OCI-LY1 (cell line): ENCODE measurements at regions not wholly inside any gene's neighbourhood (a gene's known extent, or its start where the extent isn't known, plus 50 kb on each side); places are given as distances from the start of the nearest gene placed in this dataset.

Experiments
- H2AFZ ChIP-seq: fragments of 200-600 bp; sonication (generic), shearing (Covaris generic); 2 replicates; pipeline ENCODE4 v1.6.0; 2014; ENCODE audit warnings: antibody characterized with exemption, mild to moderate bottlenecking, low read length
- H3F3A ChIP-seq: fragments of 200-600 bp; sonication (generic), shearing (Covaris generic); 2 replicates; pipeline ENCODE4 v1.6.0; 2014; ENCODE audit warnings: mild to moderate bottlenecking, antibody characterized with exemption, low read length, moderate library complexity; ENCODE audit not compliant: insufficient read depth
- H3K27ac ChIP-seq: fragments of 200-600 bp; sonication (generic); 2 replicates; pipeline ENCODE4 v1.5.1; 2014; ENCODE audit warnings: low read length, mixed run types, mild to moderate bottlenecking, low read depth; ENCODE audit not compliant: poor library complexity, severe bottlenecking
- H3K27me3 ChIP-seq: fragments of 200-600 bp; sonication (generic); 2 replicates; pipeline ENCODE4 v1.6.0; 2014; ENCODE audit warnings: antibody characterized with exemption, mild to moderate bottlenecking, low read length, moderate library complexity; ENCODE audit not compliant: insufficient read depth
- H3K36me3 ChIP-seq: fragments of 200-600 bp; sonication (generic); 2 replicates; pipeline ENCODE4 v1.6.1; 2014; ENCODE audit warnings: mild to moderate bottlenecking, antibody characterized with exemption, low read length, moderate library complexity, mixed read lengths; ENCODE audit not compliant: insufficient read depth
- H3K4me1 ChIP-seq: fragments of 200-600 bp; sonication (generic); 2 replicates; pipeline ENCODE4 v1.5.1; 2014; ENCODE audit warnings: mild to moderate bottlenecking, low read length, moderate library complexity; ENCODE audit not compliant: insufficient read depth, severe bottlenecking
- H3K4me2 ChIP-seq: fragments of 200-600 bp; sonication (generic), shearing (Covaris generic); 2 replicates; pipeline ENCODE4 v1.6.1; 2014; ENCODE audit warnings: low read length
- H3K4me3 ChIP-seq: fragments of 200-600 bp; sonication (generic); 2 replicates; pipeline ENCODE4 v1.5.1; 2014; ENCODE audit warnings: low read length, low read depth, mild to moderate bottlenecking, mixed read lengths; ENCODE audit not compliant: poor library complexity, severe bottlenecking
- H3K79me2 ChIP-seq: fragments of 200-600 bp; shearing (Covaris generic); 2 replicates; pipeline ENCODE4 v1.6.1; 2016; ENCODE audit warnings: mixed run types, low read length, mixed read lengths; ENCODE audit not compliant: insufficient read depth
- H3K9ac ChIP-seq: fragments of 200-600 bp; sonication (generic), shearing (Covaris generic); 2 replicates; pipeline ENCODE4 v1.6.1; 2014; ENCODE audit warnings: mild to moderate bottlenecking, low read length, mixed read lengths
- H3K9me2 ChIP-seq: fragments of 200-600 bp; sonication (generic), shearing (Covaris generic); 2 replicates; pipeline ENCODE4 v1.6.1; 2014; ENCODE audit warnings: low read depth, mild to moderate bottlenecking, low read length, mixed read lengths
- H3K9me3 ChIP-seq: fragments of 200-600 bp; shearing (Covaris generic); 2 replicates; pipeline ENCODE4 v1.6.1; 2014; ENCODE audit warnings: low read length, mixed read lengths
- H4K20me1 ChIP-seq: fragments of 200-600 bp; sonication (generic), shearing (Covaris generic); 2 replicates; pipeline ENCODE4 v1.6.0; 2016; ENCODE audit warnings: mild to moderate bottlenecking, low read length; ENCODE audit not compliant: insufficient read depth
- EZH2 ChIP-seq: fragments of 200-600 bp; sonication (generic), shearing (Covaris generic); IDR thresholded peaks from 2 replicates; pipeline ENCODE4 v1.8.0; 2017; ENCODE audit warnings: borderline replicate concordance, mixed run types, mild to moderate bottlenecking, antibody characterized with exemption, low read length, moderate library complexity, mixed read lengths
- TF ChIP-seq, protein P1 (sequence below): fragments of 200-600 bp; sonication (generic), shearing (Covaris generic); IDR thresholded peaks from 2 replicates; pipeline ENCODE4 v1.5.1; 2017; ENCODE audit warnings: mild to moderate bottlenecking, antibody characterized with exemption, low read length, moderate library complexity, mixed read lengths

- Histone ChIP-seq H3K36me3 (no peaks in the 10 kb centered on the region), H3K27ac (no peak overlapping the region), H3K9ac (no peak overlapping the region), H3K9me3 (no peaks in the 10 kb centered on the region), H3K4me1 (no peaks in the 10 kb centered on the region), H2AFZ (no peak overlapping the region), H3K79me2 (no peaks in the 10 kb centered on the region), H3K27me3 (no peaks in the 10 kb centered on the region), H3K4me2 (no peak overlapping the region), H3F3A (no peaks in the 10 kb centered on the region), H4K20me1 (no peaks in the 10 kb centered on the region), H3K4me3 (no peak overlapping the region), H3K9me2 (no peaks in the 10 kb centered on the region)
- no peak for TF ChIP-seq EZH2
- TF ChIP-seq, protein P1, sequence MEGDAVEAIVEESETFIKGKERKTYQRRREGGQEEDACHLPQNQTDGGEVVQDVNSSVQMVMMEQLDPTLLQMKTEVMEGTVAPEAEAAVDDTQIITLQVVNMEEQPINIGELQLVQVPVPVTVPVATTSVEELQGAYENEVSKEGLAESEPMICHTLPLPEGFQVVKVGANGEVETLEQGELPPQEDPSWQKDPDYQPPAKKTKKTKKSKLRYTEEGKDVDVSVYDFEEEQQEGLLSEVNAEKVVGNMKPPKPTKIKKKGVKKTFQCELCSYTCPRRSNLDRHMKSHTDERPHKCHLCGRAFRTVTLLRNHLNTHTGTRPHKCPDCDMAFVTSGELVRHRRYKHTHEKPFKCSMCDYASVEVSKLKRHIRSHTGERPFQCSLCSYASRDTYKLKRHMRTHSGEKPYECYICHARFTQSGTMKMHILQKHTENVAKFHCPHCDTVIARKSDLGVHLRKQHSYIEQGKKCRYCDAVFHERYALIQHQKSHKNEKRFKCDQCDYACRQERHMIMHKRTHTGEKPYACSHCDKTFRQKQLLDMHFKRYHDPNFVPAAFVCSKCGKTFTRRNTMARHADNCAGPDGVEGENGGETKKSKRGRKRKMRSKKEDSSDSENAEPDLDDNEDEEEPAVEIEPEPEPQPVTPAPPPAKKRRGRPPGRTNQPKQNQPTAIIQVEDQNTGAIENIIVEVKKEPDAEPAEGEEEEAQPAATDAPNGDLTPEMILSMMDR, result no peak
Measured at GRCh38 chr6:97461218-97461617, 178.2 kb upstream of the MMS22L start.

- no peak overlapping the region for H3K4me3 ChIP-seq
- no peaks in the 10 kb centered on the region for H3K4me1 ChIP-seq
- H3K27ac ChIP-seq, result no peak overlapping the region
- H3K9me3 ChIP-seq, result no peaks in the 10 kb centered on the region
- no peak overlapping the region for H3K9ac ChIP-seq
- H2AFZ ChIP-seq, result no peak overlapping the region
- no peaks in the 10 kb centered on the region for H3K27me3 ChIP-seq
- no peaks in the 10 kb centered on the region for H3K36me3 ChIP-seq
- H3K79me2 ChIP-seq, result no peaks in the 10 kb centered on the region
- TF ChIP-seq, protein P1, result no peak
- no peak for TF ChIP-seq EZH2
- no peak overlapping the region for H3K4me2 ChIP-seq
- H3K9me2 ChIP-seq, result no peaks in the 10 kb centered on the region
- no peaks in the 10 kb centered on the region for H4K20me1 ChIP-seq
- no peaks in the 10 kb centered on the region for H3F3A ChIP-seq
Measured at GRCh38 chr6:97462031-97462430, 179.0 kb upstream of the MMS22L start.

DNA sequence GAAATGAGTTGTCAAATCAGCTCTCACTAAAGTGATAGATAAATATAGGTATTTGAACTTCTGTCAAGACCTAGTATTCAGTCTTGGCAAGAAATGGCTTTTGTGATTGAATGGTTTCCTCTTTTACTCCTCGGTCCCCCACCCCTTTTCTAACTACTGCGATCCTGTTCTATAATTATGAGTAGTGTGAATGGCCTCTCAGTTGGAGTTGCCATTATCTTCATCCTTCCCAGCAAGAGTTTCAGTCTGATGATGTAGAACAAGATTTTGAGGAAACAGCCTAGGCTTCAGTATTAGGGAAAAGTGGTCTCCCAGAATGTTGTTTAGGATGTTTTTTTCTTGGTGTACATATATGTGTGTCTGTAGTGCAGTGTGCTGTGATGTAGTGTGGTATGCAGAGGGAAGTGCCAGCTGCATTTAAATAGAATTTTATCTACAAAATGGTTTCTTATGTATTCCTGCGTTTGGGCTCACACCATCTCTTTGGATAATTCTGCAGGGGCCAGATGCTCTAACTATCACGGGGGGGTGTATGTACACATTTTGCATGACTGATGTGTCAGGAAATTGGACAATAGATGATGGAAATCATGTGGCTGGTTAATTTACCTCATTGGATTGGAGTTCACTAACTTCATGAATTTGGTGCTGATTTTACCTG is 180.1 kb upstream of the MMS22L start:
- no peaks in the 10 kb centered on the region for H3K4me1 ChIP-seq
- no peak overlapping the region for H3K4me2 ChIP-seq
- no peaks in the 10 kb centered on the region for H3F3A ChIP-seq
- no peaks in the 10 kb centered on the region for H3K27me3 ChIP-seq
- no peak overlapping the region for H3K27ac ChIP-seq
- H3K9me3 ChIP-seq, result no peaks in the 10 kb centered on the region
- H3K79me2 ChIP-seq, result no peaks in the 10 kb centered on the region
- H2AFZ ChIP-seq, result no peak overlapping the region
- TF ChIP-seq, protein P1, result no peak
- no peak for TF ChIP-seq EZH2
- no peak overlapping the region for H3K4me3 ChIP-seq
- no peak overlapping the region for H3K9ac ChIP-seq
- no peaks in the 10 kb centered on the region for H4K20me1 ChIP-seq
- H3K9me2 ChIP-seq, result no peaks in the 10 kb centered on the region
- no peaks in the 10 kb centered on the region for H3K36me3 ChIP-seq
